Pancreas (tissue), 10 donors: ENCODE measurements at regions not wholly inside any gene's neighbourhood (a gene's known extent, or its start where the extent isn't known, plus 50 kb on each side); places are given as distances from the start of the nearest gene placed in this dataset.

Source experiments
- ATAC-seq, 4 donors: fragments of 200-7000 bp; cut with Tn5 transposase; one replicate each; pipeline versions ENCODE4 v1.8.0 to v1.9.1; 2020; ENCODE audit warnings: mild to moderate bottlenecking in 4 of 4, moderate library complexity in 4 of 4
- DNase-seq, 6 donors: peaks; one replicate each; pipeline ENCODE4 v3.0.0-alpha.2; 2020
- FAIRE-seq: peaks from 2 replicates; lab custom pipeline; 2012; peaks lifted over from hg19 to GRCh38; lab: Jason Lieb, UNC
- H3K27ac ChIP-seq, 4 donors: fragments of 200-600 bp; sonication (generic); 1 replicate in 3 of 4; 2 replicates in 1 of 4; pipeline versions ENCODE4 v1.5.0 to v1.8.0; 2020
- H3K27me3 ChIP-seq, 4 donors: fragments of 200-600 bp; one replicate each; pipeline ENCODE4 v1.8.0; 2021
- H3K36me3 ChIP-seq, 3 donors: fragments of 200-600 bp; sonication (generic) in 1 of 3; one replicate each; pipeline versions ENCODE4 v1.5.0 to v1.8.0; 2020 to 2021
- H3K4me1 ChIP-seq, 3 donors: fragments of 200-600 bp; one replicate each; pipeline ENCODE4 v1.8.0; 2021
- H3K4me3 ChIP-seq, 4 donors: fragments of 200-600 bp; sonication (generic) in 2 of 4; one replicate each; pipeline versions ENCODE4 v1.5.0 to v1.8.0; 2020 to 2021
- H3K9me3 ChIP-seq, 4 donors: fragments of 200-600 bp; one replicate each; pipeline ENCODE4 v1.8.0; 2021
- CTCF ChIP-seq, 4 donors: fragments of 200-600 bp; sonication (generic) in 3 of 4; IDR thresholded peaks; one replicate each; pipeline versions ENCODE4 v1.5.0 to v1.8.0; 2021; ENCODE audit warnings: antibody characterized with exemption in 4 of 4
- WGBS, 2 donors: extraction: QIAGEN DNeasy Blood & Tissue Kit; methylation state at CpG; one replicate each; pipeline ENCODE4 v1.1.7; 2013; 5-methylcytosine and 5-hydroxymethylcytosine counted together
- intact Hi-C, 3 donors: fragments of 100-400 bp; cut with DNase I; formaldehyde crosslinking; loops; one replicate each; pipeline versions ENCODE4 v1.11.1 to v1.14.2; 2022
- donor health status: healthy with polysubstance abuse.
- donor health status: DM: no; HTN: no; CAD: no; lungs with moderate emphysema.
- donor health status: DM: no; HTN: no; CAD: no.
- donor health status: control.
- donor health status: control.
- donor health status: Bipolar disorder and iron deficiency.
- donor health status: DM: yes; HTN: yes; CAD: no.
- donor health status: DM: no; HTN: no; CAD: no.
- donor health status: DM: no; HTN: no; CAD: no.
- donor health status: DM: yes; HTN: yes; CAD: no.

GRCh38 chrX:4881277-4881676 lies 1167.8 kb upstream of the PRKX start:
- FAIRE-seq: no peak
- no peak overlapping the region for H3K27ac ChIP-seq
- H3K9me3 ChIP-seq: no peaks in the 10 kb centered on the region
- H3K36me3 ChIP-seq: no peaks in the 10 kb centered on the region
- DNase-seq: no peak
- no peak for TF ChIP-seq CTCF (IDR thresholded peaks at IDR 0.05)
- no peak for ATAC-seq
- WGBS, 2 donors: 49 to 50% methylated on average over 2 of the region's 2 CpGs
- no peak overlapping the region for H3K4me3 ChIP-seq
- H3K27me3 ChIP-seq: no peaks in the 10 kb centered on the region
- no peaks in the 10 kb centered on the region for H3K4me1 ChIP-seq
- intact Hi-C loops: no loop called here

DNA sequence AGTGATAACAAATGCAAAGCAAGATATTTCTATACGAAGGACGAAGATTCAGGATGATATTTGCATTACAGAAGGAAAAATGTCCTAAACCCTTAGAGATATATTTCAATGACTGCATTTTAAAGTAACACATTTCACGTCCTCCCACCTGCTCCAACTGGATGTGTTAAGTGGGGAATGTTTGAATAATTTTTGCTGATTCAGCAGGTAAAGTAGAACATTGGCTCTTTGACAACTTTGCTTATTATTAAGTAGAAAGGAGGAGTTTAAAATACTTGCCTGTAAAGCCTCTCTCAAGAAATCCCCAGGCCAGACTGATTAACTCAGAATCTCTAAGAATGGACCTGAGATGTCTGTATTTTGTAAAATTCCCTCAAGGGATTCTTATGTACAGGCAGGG lies 1165.2 kb upstream of the PRKX start:
- no peak for DNase-seq
- WGBS, 2 donors: 73% methylated on average over 3 of the region's 3 CpGs
- no peak for FAIRE-seq
- H3K4me3 ChIP-seq: no peak overlapping the region
- intact Hi-C loops: no loop called here
- H3K9me3 ChIP-seq: no peaks in the 10 kb centered on the region
- H3K36me3 ChIP-seq: no peaks in the 10 kb centered on the region
- no peak for TF ChIP-seq CTCF (IDR thresholded peaks at IDR 0.05)
- no peaks in the 10 kb centered on the region for H3K4me1 ChIP-seq
- ATAC-seq: no peak
- no peak overlapping the region for H3K27ac ChIP-seq
- no peaks in the 10 kb centered on the region for H3K27me3 ChIP-seq

DNA sequence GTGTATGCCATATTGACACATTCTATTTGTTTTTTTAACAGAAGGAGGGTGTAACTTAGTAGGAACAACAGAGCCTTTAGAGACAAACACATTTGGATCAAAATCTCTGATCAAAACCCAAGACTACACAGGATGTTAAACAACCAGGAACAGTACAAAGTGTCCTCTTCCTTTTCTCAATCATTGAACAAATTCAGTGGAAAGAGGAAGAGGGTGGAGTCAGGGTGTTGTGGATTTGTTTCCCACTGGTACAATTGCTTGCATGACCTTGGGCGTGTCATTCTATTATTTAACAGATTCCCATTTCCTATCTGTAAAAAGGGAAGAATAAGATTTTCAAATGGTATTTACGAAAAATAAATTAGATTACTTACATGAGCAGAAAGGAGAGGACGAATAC lies 1162.8 kb upstream of the PRKX start:
- no peak for FAIRE-seq
- Histone ChIP-seq H3K4me3 (no peak overlapping the region), H3K36me3 (no peaks in the 10 kb centered on the region), H3K4me1 (no peaks in the 10 kb centered on the region), H3K27me3 (no peaks in the 10 kb centered on the region), H3K9me3 (no peaks in the 10 kb centered on the region), H3K27ac (no peak overlapping the region)
- WGBS, 2 donors: 64 to 68% methylated on average over 3 of the region's 3 CpGs
- no peak for TF ChIP-seq CTCF (IDR thresholded peaks at IDR 0.05)
- intact Hi-C loops: no loop called here
- no peak for DNase-seq
- no peak for ATAC-seq

DNA sequence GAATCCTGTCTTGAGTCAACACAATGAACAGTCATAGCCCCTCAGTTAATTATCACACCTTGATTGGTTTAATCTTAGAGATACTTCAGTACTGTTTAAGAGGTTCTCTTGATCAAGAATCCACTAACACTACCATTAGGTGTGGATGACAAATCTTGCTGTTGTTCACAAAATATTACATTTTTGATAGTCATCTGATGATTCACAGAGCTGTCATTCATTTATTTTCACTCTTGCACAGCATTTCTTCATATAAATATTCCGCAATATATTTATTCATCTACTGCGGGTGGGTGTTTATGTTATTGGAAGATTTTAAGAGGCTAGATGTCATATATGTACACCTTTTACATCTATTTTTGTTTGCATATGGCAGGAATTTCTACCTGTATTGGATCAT lies 1138.1 kb upstream of the PRKX start:
- no peak overlapping the region for H3K4me3 ChIP-seq
- DNase-seq (no peak), ATAC-seq (no peak), FAIRE-seq (no peak)
- H3K27ac ChIP-seq: no peak overlapping the region
- no peaks in the 10 kb centered on the region for H3K9me3 ChIP-seq
- intact Hi-C loops: no loop called here
- H3K4me1 ChIP-seq: no peaks in the 10 kb centered on the region
- no peaks in the 10 kb centered on the region for H3K27me3 ChIP-seq
- TF ChIP-seq CTCF (IDR thresholded peaks at IDR 0.05): no peak
- H3K36me3 ChIP-seq: no peaks in the 10 kb centered on the region
- 94 to 96% methylated on average over 2 of the region's 2 CpGs for WGBS, 2 donors

GRCh38 chrX:4850312-4850711 lies 1136.9 kb upstream of the PRKX start:
- H3K27ac ChIP-seq: no peak overlapping the region
- no peak for ATAC-seq
- no peaks in the 10 kb centered on the region for H3K4me1 ChIP-seq
- WGBS, 2 donors: 69 to 75% methylated on average over 4 of the region's 4 CpGs
- intact Hi-C loops: no loop called here
- no peak overlapping the region for H3K4me3 ChIP-seq
- FAIRE-seq: no peak
- no peaks in the 10 kb centered on the region for H3K27me3 ChIP-seq
- H3K9me3 ChIP-seq: no peaks in the 10 kb centered on the region
- no peaks in the 10 kb centered on the region for H3K36me3 ChIP-seq
- DNase-seq: no peak
- no peak for TF ChIP-seq CTCF (IDR thresholded peaks at IDR 0.05)
